ENCODE measurements at regions not wholly inside any gene's neighbourhood (a gene's known extent, or its start where the extent isn't known, plus 50 kb on each side); places are given as distances from the start of the nearest gene placed in this dataset.
"Not testable (repeated sequence)": the region's sequence is repeated elsewhere in the genome, so short reads cannot be mapped to it uniquely, and the experiment has no call there.

DNA sequence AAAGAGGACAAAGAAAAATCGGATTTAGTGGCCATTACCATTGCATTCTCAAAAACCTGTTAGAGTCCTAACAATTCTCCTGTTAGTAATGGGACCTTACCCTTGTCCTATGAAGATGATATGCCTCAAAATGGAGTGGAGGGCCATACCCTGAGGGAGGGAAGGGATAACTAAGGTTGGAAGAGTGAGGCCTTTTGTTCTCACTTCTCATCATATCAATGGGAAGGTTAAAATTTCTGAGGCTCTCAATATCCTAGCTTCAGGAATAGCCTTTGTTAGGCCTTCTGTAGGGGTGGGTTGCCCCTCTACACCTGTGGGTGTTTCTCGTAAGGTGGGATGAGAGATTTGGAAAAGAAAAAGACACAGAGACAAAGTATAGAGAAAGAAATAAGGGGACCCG lies 109.4 kb upstream of the SGIP1 start:
- not testable (repeated sequence) for DNase-seq (ENCODE audit: low spot score); FAIRE-seq

DNA sequence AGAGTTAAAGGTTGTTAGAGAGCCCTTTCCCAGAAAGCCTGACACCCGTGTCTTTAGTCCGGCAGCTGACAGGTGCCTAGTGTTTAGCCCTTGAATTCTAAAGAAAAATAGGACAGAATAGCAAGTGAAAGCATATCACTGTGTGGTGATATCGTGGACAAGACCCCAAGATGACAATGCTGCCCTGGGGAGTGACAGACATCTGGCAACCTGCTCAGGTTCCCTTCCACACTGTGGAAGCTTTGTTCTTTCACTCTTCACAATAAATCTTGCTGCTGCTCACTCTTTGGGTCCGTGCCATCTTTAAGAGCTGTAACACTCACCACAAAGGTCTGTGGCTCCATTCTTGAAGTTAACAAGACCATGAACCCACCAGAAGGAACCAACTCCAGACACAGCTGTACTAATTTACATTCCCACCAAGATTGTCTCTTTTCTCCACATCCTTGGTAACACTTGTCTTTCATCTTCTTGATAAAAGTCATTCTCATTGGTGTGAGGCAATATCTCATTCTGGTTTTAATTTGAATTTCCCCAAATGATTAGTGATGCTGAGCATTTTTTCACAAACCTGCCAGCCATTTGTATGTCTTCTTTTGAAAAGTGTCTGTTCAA lies 107.6 kb upstream of the SGIP1 start:
- DNase-seq (ENCODE audit: low spot score) (no peak), FAIRE-seq (no peak)

GRCh38 chr1:66430815-66431214 lies 103.1 kb upstream of the SGIP1 start:
- not testable (repeated sequence) for DNase-seq (ENCODE audit: low spot score); FAIRE-seq

- DNase-seq (ENCODE audit: low spot score) (no peak), FAIRE-seq (no peak)
Measured at GRCh38 chr1:66431999-66432398, 102.0 kb upstream of the SGIP1 start.

DNA sequence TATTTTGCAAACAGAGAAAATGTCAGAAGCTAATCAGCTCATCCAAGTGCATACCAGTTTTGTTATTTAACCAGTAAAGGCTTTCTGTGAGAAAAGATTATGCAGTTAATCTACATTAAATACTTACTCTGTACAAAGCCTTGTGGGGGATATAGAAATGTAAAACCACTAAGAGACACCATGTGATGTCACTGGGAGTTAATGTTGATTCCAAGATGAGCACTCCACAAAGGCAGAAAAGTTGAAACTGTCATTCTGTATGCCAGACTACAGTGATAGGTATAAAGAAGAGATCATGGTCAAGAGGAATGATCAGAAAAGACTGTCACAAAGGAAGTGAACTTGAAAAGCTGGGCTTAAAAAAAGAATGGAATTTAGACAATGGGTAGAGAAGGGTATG lies 100.3 kb upstream of the SGIP1 start:
- FAIRE-seq (no peak), DNase-seq (ENCODE audit: low spot score) (no peak)

GRCh38 chr1:66434096-66434495 lies 99.9 kb upstream of the SGIP1 start:
- DNase-seq (ENCODE audit: low spot score): no peak
- FAIRE-seq: no peak

DNA sequence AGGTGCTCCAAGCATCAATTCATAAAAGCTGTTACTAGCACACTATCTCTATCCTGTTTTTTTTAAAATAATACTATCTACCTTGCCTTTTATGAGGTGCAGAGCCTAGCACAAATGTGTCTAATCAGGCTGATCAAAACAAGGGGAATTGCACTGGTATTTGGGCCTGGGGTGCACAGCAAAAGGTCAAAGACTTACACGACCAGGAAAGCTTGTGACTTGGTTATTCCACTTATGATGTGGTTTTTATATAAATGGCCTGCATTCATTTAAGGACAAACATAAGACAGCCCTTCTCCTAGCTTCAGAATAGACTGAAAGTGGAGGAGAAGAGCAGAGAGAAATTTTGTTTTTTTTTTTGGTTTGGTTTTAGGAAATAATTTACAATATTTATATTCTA lies 98.4 kb upstream of the SGIP1 start:
- DNase-seq (ENCODE audit: low spot score) (no peak), FAIRE-seq (no peak)

- DNase-seq (ENCODE audit: low spot score): peak; percentile 37
- FAIRE-seq: no peak
Measured at GRCh38 chr1:66436378-66437135, 97.4 kb upstream of the SGIP1 start.

- FAIRE-seq: no peak
- no peak for DNase-seq (ENCODE audit: low spot score)
Measured at GRCh38 chr1:66437136-66437401, 96.9 kb upstream of the SGIP1 start.

GRCh38 chr1:66438062-66438461 lies 95.9 kb upstream of the SGIP1 start:
- FAIRE-seq: no peak
- no peak for DNase-seq (ENCODE audit: low spot score)

DNA sequence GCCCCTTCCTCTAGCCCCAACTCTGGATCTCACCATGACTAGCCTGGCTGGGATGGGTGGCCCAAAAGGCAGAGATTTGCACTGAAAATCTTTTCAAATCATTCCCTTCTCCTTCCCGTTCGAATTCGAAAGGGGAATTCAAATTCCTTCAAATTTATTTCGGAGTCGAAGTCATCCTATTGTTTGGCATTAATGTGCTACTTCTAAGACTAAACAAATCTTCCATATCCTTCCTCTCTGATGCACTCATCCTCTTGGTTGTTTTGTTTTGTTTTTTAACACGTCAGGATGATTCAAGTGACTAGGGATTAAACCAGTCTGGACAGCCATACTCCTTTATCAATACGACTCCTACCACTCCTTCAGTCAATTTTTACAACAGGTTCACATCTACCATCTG lies 95.5 kb upstream of the SGIP1 start:
- DNase-seq (ENCODE audit: low spot score): no peak

GRCh38 chr1:66439031-66439740 lies 94.8 kb upstream of the SGIP1 start:
- DNase-seq (ENCODE audit: low spot score) (no peak), FAIRE-seq (no peak)

More for the DNA sequence above, 95.5 kb upstream of the SGIP1 start:
- no peak for FAIRE-seq

GRCh38 chr1:66443793-66444192 lies 90.2 kb upstream of the SGIP1 start:
- FAIRE-seq: no peak
- no peak for DNase-seq (ENCODE audit: low spot score)

GRCh38 chr1:66444438-66445265 lies 89.3 kb upstream of the SGIP1 start:
- FAIRE-seq: no peak
- no peak for DNase-seq (ENCODE audit: low spot score)

DNA sequence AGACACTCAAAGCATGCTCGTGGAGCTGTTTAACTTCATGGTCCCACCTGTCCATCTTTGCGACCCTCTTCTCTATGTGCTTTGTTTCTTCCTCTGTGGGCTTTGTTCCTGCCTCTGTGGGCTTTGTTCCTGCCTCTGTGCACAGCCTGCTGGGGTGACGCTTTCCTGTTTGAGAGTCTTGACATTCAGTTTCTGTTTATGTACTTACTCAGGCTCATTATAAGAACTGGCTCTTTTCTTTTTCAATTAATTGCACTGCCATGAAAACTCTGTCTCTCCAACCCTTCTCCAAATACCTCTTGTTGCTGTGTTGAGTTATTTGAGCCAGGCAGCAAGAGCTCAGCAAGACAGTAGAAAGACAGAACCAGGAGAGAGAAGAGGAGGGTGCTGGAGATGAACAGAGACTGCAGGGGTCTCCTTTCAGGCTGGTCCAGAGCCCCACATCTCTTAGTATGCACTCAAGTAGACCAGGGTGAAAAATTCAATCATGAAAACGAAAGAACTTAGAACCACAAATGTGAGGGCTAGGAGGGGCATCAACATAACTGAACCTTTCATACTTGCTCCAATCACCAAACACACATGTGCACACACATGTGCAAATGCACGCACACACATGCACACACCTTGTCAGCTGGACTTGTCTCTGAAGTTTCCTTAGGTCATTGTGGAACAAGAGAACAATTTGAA lies 88.3 kb upstream of the SGIP1 start:
- FAIRE-seq: no peak
- DNase-seq (ENCODE audit: low spot score): no peak

DNA sequence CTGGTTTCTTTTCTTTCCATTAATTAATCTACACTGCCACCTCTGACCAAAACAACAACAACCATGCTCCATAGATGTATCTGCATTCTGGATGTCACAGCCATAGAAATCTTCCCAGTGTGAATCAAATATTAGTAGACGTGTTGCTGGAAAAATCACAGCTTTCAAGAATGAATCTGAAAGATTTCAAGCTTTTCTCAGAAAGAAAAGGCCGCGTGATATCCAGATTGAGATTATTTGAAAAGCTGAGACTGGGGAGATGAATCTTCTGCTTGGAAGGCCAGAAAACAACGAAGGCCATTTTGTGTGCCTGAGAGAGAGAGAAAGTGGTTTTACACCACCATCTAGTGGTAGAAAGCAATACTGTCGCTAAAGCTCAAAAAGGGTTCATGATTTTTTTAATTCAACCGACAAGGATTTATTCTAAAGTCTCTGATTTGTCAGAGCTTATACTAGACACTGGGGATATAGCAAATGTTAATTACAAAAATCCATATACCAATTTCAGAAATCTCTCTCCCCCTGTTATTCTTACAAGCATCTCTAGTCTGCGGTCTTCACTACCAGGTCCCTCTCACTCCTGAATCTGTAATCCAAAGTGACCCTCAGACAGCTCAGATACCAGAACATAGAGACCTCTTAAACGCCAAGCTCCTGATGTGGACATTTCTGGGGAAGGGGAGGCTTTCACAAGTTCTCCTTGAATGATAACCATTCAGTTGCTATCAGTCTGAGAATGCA lies 87.5 kb upstream of the SGIP1 start:
- DNase-seq (ENCODE audit: low spot score): peak; percentile 52

GRCh38 chr1:66450043-66450514 lies 83.9 kb upstream of the SGIP1 start:
- no peak for DNase-seq (ENCODE audit: low spot score)
- no peak for FAIRE-seq

More for the DNA sequence above, 87.5 kb upstream of the SGIP1 start:
- FAIRE-seq: no peak

GRCh38 chr1:66450847-66451246 lies 83.1 kb upstream of the SGIP1 start:
- no peak for DNase-seq (ENCODE audit: low spot score)
- no peak for FAIRE-seq

DNA sequence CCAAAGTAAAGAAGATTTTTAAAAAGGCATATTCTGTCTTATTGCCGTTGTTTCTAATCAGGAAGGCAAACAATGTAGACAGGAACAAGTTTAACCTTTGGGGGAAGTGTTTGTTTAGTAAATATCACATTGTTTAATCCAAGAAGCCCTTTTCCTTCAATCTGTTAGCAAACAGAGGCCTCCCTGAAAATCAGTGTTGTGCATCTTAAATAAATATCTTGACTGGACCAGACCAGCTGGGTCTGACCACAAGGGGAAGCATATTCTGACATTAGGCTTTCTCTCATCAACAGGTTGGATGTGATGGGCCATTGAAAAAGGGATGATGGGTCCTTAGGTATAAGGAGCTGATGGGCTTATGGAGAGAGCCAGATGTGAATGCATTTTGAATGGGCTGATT lies 81.8 kb upstream of the SGIP1 start:
- DNase-seq (ENCODE audit: low spot score) (no peak), FAIRE-seq (no peak)

DNA sequence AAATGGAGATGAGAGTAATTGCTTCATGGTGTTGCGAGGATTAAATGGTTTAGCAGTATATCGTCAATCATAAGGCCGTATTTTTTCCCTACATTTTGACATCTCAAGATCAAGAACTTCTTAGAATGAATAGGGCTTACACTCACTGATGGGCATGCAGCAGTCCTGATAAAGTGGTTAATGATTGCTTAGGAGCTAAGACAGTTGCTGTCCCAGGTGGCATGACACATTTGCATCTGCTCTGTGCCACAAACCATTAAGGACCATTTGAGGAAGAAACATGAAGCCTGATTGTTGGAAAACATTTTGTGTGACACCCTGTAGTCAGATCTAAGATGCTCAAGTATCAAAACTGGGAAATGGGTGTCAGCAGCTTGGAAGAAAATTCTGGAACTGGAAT lies 81.0 kb upstream of the SGIP1 start:
- no peak for DNase-seq (ENCODE audit: low spot score)
- no peak for FAIRE-seq

All from urothelium cell line (cell line).